ENCODE measurements at regions not wholly inside any gene's neighbourhood (a gene's known extent, or its start where the extent isn't known, plus 50 kb on each side); places are given as distances from the start of the nearest gene placed in this dataset.
A peak's percentile ranks its signal among the peaks of the same experiment; 100 is the strongest.

- Mint-ChIP-seq H3K4me3 (no peak overlapping the region), H3K4me1 (no peaks in the 10 kb centered on the region), H3K27ac (no peak overlapping the region), H3K36me3 (no peaks in the 10 kb centered on the region), H3K9me3 (no peaks in the 10 kb centered on the region), H3K27me3 (peaks cover 0 to 4% (median 0%) of the 10 kb centered on the region in 5 donors)
- POLR2A ChIA-PET: no interaction called here
- ATAC-seq: no peak
- no peak for DNase-seq
Observed at GRCh38 chr5:124796495-124796894, 50.1 kb upstream of the ZNF608 start.

- no peaks in the 10 kb centered on the region for H3K36me3 Mint-ChIP-seq
- peak overlapping the region in 1 of 10 donors; percentile 47 for H3K27ac Mint-ChIP-seq
- no peaks in the 10 kb centered on the region for H3K9me3 Mint-ChIP-seq
- H3K4me1 Mint-ChIP-seq: no peaks in the 10 kb centered on the region
- DNase-seq (no peak), ATAC-seq (no peak)
- POLR2A ChIA-PET: no interaction called here
- H3K4me3 Mint-ChIP-seq: no peak overlapping the region
- peaks cover 0 to 4% (median 0%) of the 10 kb centered on the region in 5 donors for H3K27me3 Mint-ChIP-seq
Observed at GRCh38 chr5:124797665-124798087, 51.2 kb upstream of the ZNF608 start.

GRCh38 chr5:124798890-124799289 lies 52.5 kb upstream of the ZNF608 start:
- ATAC-seq: no peak
- no peak overlapping the region for H3K27ac Mint-ChIP-seq
- H3K4me1 Mint-ChIP-seq: no peaks in the 10 kb centered on the region
- no peak overlapping the region for H3K4me3 Mint-ChIP-seq
- peaks cover 0 to 4% (median 0%) of the 10 kb centered on the region in 9 donors for H3K9me3 Mint-ChIP-seq
- DNase-seq: no peak
- POLR2A ChIA-PET: no interaction called here
- no peaks in the 10 kb centered on the region for H3K36me3 Mint-ChIP-seq
- H3K27me3 Mint-ChIP-seq: peaks cover 0 to 4% (median 1%) of the 10 kb centered on the region in 5 donors

GRCh38 chr5:124801551-124801950 lies 55.1 kb upstream of the ZNF608 start:
- POLR2A ChIA-PET: no interaction called here
- Mint-ChIP-seq H3K9me3 (peaks cover 0 to 4% (median 0%) of the 10 kb centered on the region in 9 donors), H3K4me3 (no peak overlapping the region), H3K4me1 (no peaks in the 10 kb centered on the region), H3K27me3 (peaks cover 0 to 3% (median 0%) of the 10 kb centered on the region in 5 donors), H3K36me3 (no peaks in the 10 kb centered on the region), H3K27ac (no peak overlapping the region)
- ATAC-seq (no peak), DNase-seq (no peak)

GRCh38 chr5:124803617-124804323 lies 57.3 kb upstream of the ZNF608 start:
- Mint-ChIP-seq H3K36me3 (no peaks in the 10 kb centered on the region), H3K27me3 (peaks cover 0 to 3% (median 0%) of the 10 kb centered on the region in 5 donors), H3K9me3 (peaks cover 0 to 4% (median 0%) of the 10 kb centered on the region in 9 donors), H3K4me3 (no peak overlapping the region), H3K4me1 (no peaks in the 10 kb centered on the region), H3K27ac (no peak overlapping the region)
- ATAC-seq: no peak
- DNase-seq: no peak
- POLR2A ChIA-PET: no interaction called here

GRCh38 chr5:124806026-124806372 lies 59.6 kb upstream of the ZNF608 start:
- Mint-ChIP-seq H3K4me1 (no peaks in the 10 kb centered on the region), H3K9me3 (peaks cover 0 to 4% (median 0%) of the 10 kb centered on the region in 9 donors), H3K27ac (no peak overlapping the region), H3K4me3 (no peak overlapping the region), H3K27me3 (peaks cover 0 to 3% (median 0%) of the 10 kb centered on the region in 5 donors), H3K36me3 (no peaks in the 10 kb centered on the region)
- ATAC-seq (no peak), DNase-seq (no peak)
- POLR2A ChIA-PET: no interaction called here

GRCh38 chr5:124806373-124807077 lies 60.1 kb upstream of the ZNF608 start:
- no peak overlapping the region for H3K27ac Mint-ChIP-seq
- H3K27me3 Mint-ChIP-seq: peaks cover 0 to 3% (median 0%) of the 10 kb centered on the region in 5 donors
- H3K4me3 Mint-ChIP-seq: no peak overlapping the region
- DNase-seq (no peak), ATAC-seq (no peak)
- peaks cover 0 to 4% (median 0%) of the 10 kb centered on the region in 9 donors for H3K9me3 Mint-ChIP-seq
- no peaks in the 10 kb centered on the region for H3K4me1 Mint-ChIP-seq
- POLR2A ChIA-PET: no interaction called here
- no peaks in the 10 kb centered on the region for H3K36me3 Mint-ChIP-seq

GRCh38 chr5:124808842-124809268 lies 62.4 kb upstream of the ZNF608 start:
- peaks cover 0 to 4% (median 1%) of the 10 kb centered on the region in 5 donors for H3K27me3 Mint-ChIP-seq
- DNase-seq (no peak), ATAC-seq (no peak)
- H3K36me3 Mint-ChIP-seq: no peaks in the 10 kb centered on the region
- H3K4me1 Mint-ChIP-seq: peaks cover 0 to 2% (median 0%) of the 10 kb centered on the region in 4 donors
- H3K27ac Mint-ChIP-seq: no peak overlapping the region
- no peak overlapping the region for H3K4me3 Mint-ChIP-seq
- no peaks in the 10 kb centered on the region for H3K9me3 Mint-ChIP-seq
- POLR2A ChIA-PET: interaction anchor here (0.5 kb wide), 1 partner anchor 210 kb away, joined by 3 read pairs; no protein-coding TSS in a partner anchor

GRCh38 chr5:124810396-124811006 lies 64.1 kb upstream of the ZNF608 start:
- H3K27ac Mint-ChIP-seq: no peak overlapping the region
- ATAC-seq: no peak
- no peak overlapping the region for H3K4me3 Mint-ChIP-seq
- no peak for DNase-seq
- peaks cover 0 to 4% (median 0%) of the 10 kb centered on the region in 5 donors for H3K27me3 Mint-ChIP-seq
- H3K36me3 Mint-ChIP-seq: no peaks in the 10 kb centered on the region
- POLR2A ChIA-PET: no interaction called here
- H3K4me1 Mint-ChIP-seq: peaks cover 0 to 2% (median 0%) of the 10 kb centered on the region in 4 donors
- H3K9me3 Mint-ChIP-seq: no peaks in the 10 kb centered on the region

GRCh38 chr5:124812771-124813358 lies 66.4 kb upstream of the ZNF608 start:
- no peaks in the 10 kb centered on the region for H3K36me3 Mint-ChIP-seq
- no peaks in the 10 kb centered on the region for H3K9me3 Mint-ChIP-seq
- no peak overlapping the region for H3K4me3 Mint-ChIP-seq
- H3K27me3 Mint-ChIP-seq: peaks cover 0 to 4% (median 0%) of the 10 kb centered on the region in 5 donors
- H3K4me1 Mint-ChIP-seq: peaks cover 0 to 2% (median 0%) of the 10 kb centered on the region in 4 donors
- DNase-seq (no peak), ATAC-seq (no peak)
- POLR2A ChIA-PET: no interaction called here
- H3K27ac Mint-ChIP-seq: no peak overlapping the region

- no peaks in the 10 kb centered on the region for H3K9me3 Mint-ChIP-seq
- H3K27ac Mint-ChIP-seq: no peak overlapping the region
- H3K4me1 Mint-ChIP-seq: peaks cover 0 to 2% (median 0%) of the 10 kb centered on the region in 4 donors
- H3K36me3 Mint-ChIP-seq: no peaks in the 10 kb centered on the region
- H3K27me3 Mint-ChIP-seq: peaks cover 0 to 7% (median 0%) of the 10 kb centered on the region in 5 donors
- ATAC-seq: no peak
- POLR2A ChIA-PET: no interaction called here
- no peak overlapping the region for H3K4me3 Mint-ChIP-seq
- DNase-seq: no peak
Observed at GRCh38 chr5:124816381-124816780, 69.9 kb upstream of the ZNF608 start.

- Mint-ChIP-seq H3K4me3 (no peak overlapping the region), H3K27me3 (peaks cover 0 to 5% (median 0%) of the 10 kb centered on the region in 5 donors), H3K36me3 (no peaks in the 10 kb centered on the region), H3K27ac (no peak overlapping the region), H3K4me1 (no peaks in the 10 kb centered on the region), H3K9me3 (no peaks in the 10 kb centered on the region)
- DNase-seq (no peak), ATAC-seq (no peak)
- POLR2A ChIA-PET: no interaction called here
Observed at GRCh38 chr5:124819201-124819600, 72.8 kb upstream of the ZNF608 start.

- no peak for ATAC-seq
- H3K4me3 Mint-ChIP-seq: no peak overlapping the region
- H3K36me3 Mint-ChIP-seq: no peaks in the 10 kb centered on the region
- POLR2A ChIA-PET: no interaction called here
- DNase-seq: no peak
- H3K27me3 Mint-ChIP-seq: peaks cover 0 to 5% (median 0%) of the 10 kb centered on the region in 5 donors
- no peaks in the 10 kb centered on the region for H3K9me3 Mint-ChIP-seq
- no peak overlapping the region for H3K27ac Mint-ChIP-seq
- peaks cover 0 to 6% (median 0%) of the 10 kb centered on the region in 4 donors for H3K4me1 Mint-ChIP-seq
Observed at GRCh38 chr5:124822647-124823046, 76.2 kb upstream of the ZNF608 start.
